GM19043 (cell line): ENCODE measurements at regions not wholly inside any gene's neighbourhood (a gene's known extent, or its start where the extent isn't known, plus 50 kb on each side); places are given as distances from the start of the nearest gene placed in this dataset.
"Not testable (repeated sequence)": the region's sequence is repeated elsewhere in the genome, so short reads cannot be mapped to it uniquely, and the experiment has no call there.

Experiments
- ATAC-seq: cut with Tn5 transposase; IDR thresholded peaks from one replicate; pipeline ENCODE4 v1.9.1; 2021; ENCODE audit warnings: low read depth; ENCODE audit not compliant: unreplicated experiment

- no peak for ATAC-seq
Measured at GRCh38 chr11:129503646-129504045, 128.0 kb downstream of the BARX2 start.

GRCh38 chr11:129505266-129505665 lies 129.6 kb downstream of the BARX2 start:
- ATAC-seq, result no peak

GRCh38 chr11:129508163-129508562 lies 132.5 kb downstream of the BARX2 start:
- no peak for ATAC-seq

- ATAC-seq, result no peak
Measured at GRCh38 chr11:129528296-129528695, 152.6 kb downstream of the BARX2 start.

- no peak for ATAC-seq
Measured at GRCh38 chr11:129530154-129530895, 154.7 kb downstream of the BARX2 start.

GRCh38 chr11:129533395-129533794 lies 157.7 kb downstream of the BARX2 start:
- no peak for ATAC-seq

GRCh38 chr11:129536338-129536737 lies 160.7 kb downstream of the BARX2 start:
- ATAC-seq, result no peak

- no peak for ATAC-seq
Measured at GRCh38 chr11:129538323-129538722, 162.7 kb downstream of the BARX2 start.

GRCh38 chr11:129543515-129544290 lies 168.1 kb downstream of the BARX2 start:
- ATAC-seq, result no peak

GRCh38 chr11:129544691-129545090 lies 169.0 kb downstream of the BARX2 start:
- ATAC-seq, result no peak

- ATAC-seq, result no peak
Measured at GRCh38 chr11:129546266-129546665, 170.6 kb downstream of the BARX2 start.

GRCh38 chr11:129557421-129557820 lies 181.8 kb downstream of the BARX2 start:
- no peak for ATAC-seq

- no peak for ATAC-seq
Measured at GRCh38 chr11:129569007-129569406, 193.4 kb downstream of the BARX2 start.

- ATAC-seq, result not testable (repeated sequence)
Measured at GRCh38 chr11:129572667-129573066, 197.0 kb downstream of the BARX2 start.

- no peak for ATAC-seq
Measured at GRCh38 chr11:129573161-129573560, 197.5 kb downstream of the BARX2 start.

GRCh38 chr11:129574431-129574830 lies 198.8 kb downstream of the BARX2 start:
- ATAC-seq, result no peak

- no peak for ATAC-seq
Measured at GRCh38 chr11:129576652-129577051, 201.0 kb downstream of the BARX2 start.

GRCh38 chr11:129578006-129578405 lies 202.4 kb downstream of the BARX2 start:
- ATAC-seq, result no peak

GRCh38 chr11:129580278-129580677 lies 204.6 kb downstream of the BARX2 start:
- no peak for ATAC-seq

GRCh38 chr11:129584316-129584715 lies 208.7 kb downstream of the BARX2 start:
- ATAC-seq, result no peak

- ATAC-seq, result no peak
Measured at GRCh38 chr11:129589190-129589860, 213.7 kb downstream of the BARX2 start.
